Esophagus squamous epithelium (tissue), 4 donors: ENCODE measurements at regions not wholly inside any gene's neighbourhood (a gene's known extent, or its start where the extent isn't known, plus 50 kb on each side); places are given as distances from the start of the nearest gene placed in this dataset.

Experiments
- POLR2A ChIP-seq, 4 donors: fragments of 450-650 bp; IDR thresholded peaks; one replicate each; pipeline ENCODE4 v1.6.1; 2017; ENCODE audit warnings: antibody characterized with exemption in 4 of 4, mild to moderate bottlenecking in 4 of 4, moderate library complexity in 3 of 4
- TF ChIP-seq, protein P1 (sequence below), 6 experiments: fragments of 450-650 bp in 4 of 6; fragments of 200-600 bp in 2 of 6; sonication (generic) in 2 of 6; IDR thresholded peaks; one replicate each; pipeline ENCODE4 v1.5.1; 2016 to 2019; ENCODE audit warnings: antibody characterized with exemption in 6 of 6, mild to moderate bottlenecking in 4 of 6, moderate library complexity in 4 of 6

- TF ChIP-seq, protein P1, sequence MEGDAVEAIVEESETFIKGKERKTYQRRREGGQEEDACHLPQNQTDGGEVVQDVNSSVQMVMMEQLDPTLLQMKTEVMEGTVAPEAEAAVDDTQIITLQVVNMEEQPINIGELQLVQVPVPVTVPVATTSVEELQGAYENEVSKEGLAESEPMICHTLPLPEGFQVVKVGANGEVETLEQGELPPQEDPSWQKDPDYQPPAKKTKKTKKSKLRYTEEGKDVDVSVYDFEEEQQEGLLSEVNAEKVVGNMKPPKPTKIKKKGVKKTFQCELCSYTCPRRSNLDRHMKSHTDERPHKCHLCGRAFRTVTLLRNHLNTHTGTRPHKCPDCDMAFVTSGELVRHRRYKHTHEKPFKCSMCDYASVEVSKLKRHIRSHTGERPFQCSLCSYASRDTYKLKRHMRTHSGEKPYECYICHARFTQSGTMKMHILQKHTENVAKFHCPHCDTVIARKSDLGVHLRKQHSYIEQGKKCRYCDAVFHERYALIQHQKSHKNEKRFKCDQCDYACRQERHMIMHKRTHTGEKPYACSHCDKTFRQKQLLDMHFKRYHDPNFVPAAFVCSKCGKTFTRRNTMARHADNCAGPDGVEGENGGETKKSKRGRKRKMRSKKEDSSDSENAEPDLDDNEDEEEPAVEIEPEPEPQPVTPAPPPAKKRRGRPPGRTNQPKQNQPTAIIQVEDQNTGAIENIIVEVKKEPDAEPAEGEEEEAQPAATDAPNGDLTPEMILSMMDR (IDR thresholded peaks at IDR 0.05): no peak
- no peak for TF ChIP-seq POLR2A (IDR thresholded peaks at IDR 0.05)
Measured at GRCh38 chr17:36746381-36747053, 145.1 kb downstream of the MRM1 start.
